ENCODE measurements at regions not wholly inside any gene's neighbourhood (a gene's known extent, or its start where the extent isn't known, plus 50 kb on each side); places are given as distances from the start of the nearest gene placed in this dataset.

DNA sequence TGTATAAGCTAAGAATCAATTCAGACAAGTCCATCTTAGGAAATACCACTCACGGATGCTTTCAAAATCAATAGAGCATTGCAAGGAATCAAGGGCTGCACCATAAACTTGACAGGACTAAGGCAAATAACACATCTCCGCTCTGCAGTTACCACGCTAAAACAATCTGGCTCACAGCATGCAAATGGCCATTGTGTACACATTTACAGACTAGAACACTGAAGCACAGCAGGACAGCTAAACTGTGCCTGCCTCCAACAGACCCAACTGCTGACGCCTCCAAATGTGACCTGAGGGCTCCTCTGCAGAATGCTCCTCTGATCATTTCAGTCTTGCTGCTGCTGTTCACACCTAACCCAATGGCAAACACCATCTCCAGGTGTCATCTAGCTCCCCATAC, 104.3 kb downstream of the MEX3B start:
- no peak for DNase-seq (ENCODE audit: insufficient read length, low spot score)
- no peak for FAIRE-seq
- TF ChIP-seq PAX5 (IDR thresholded peaks at IDR 0.05; ENCODE audit: insufficient read depth, low read length, severe bottlenecking) (no peak), POU2F2 (IDR thresholded peaks at IDR 0.05; ENCODE audit: low read depth, low read length) (no peak), SPI1 (IDR thresholded peaks at IDR 0.05; ENCODE audit: low read depth, low read length) (no peak), POLR2AphosphoS5 (IDR thresholded peaks at IDR 0.05; ENCODE audit: low read depth, low read length) (no peak), TAF1 (IDR thresholded peaks at IDR 0.05; ENCODE audit: low read depth, low read length) (no peak), POLR2A (IDR thresholded peaks at IDR 0.05; ENCODE audit: low read depth, low read length) (no peak)

DNA sequence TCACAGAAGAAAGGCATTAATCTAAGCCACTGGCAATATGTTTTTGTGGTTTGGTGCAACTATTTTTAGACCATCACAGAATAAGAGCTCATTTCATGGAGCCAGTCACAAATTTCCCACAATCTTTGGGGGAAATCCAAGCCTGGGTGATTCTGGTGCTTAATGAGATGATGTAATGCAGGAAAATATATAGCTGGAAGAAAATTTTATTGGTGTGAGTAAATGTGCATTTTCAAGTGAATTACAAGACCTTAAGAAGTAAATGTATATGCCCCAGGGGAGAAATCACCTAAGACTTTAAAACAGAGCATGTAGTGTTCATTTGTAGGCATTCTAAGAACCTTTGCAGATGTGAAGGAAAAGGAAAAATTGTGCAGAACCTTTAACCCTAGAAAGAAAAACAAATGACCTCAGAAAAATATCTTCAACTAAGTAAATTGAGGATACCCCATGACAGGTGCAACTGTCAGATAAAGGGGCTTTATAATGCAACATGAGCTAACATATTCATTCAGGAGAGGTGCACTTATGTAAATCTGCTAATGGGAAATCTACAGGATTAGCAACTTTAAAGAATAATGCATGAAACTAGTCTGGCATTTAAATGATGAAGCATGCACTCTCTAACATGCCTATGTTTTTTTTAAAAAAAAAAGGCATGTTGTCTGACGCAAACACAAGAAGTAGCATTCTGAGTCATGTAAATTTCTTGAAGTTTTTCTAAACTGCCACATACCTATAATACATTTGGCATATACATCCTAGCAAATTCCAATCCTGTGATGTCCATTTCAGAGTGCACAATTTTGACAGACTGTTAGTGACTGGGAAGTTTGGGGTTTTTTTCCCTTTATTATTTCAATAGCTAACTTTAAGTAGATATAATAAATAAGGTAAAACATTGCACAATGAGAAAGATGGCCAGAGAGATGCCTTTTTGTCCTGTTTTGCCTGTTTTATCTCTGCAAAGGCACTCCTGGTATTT, 105.1 kb downstream of the MEX3B start:
- FAIRE-seq (no peak), DNase-seq (ENCODE audit: insufficient read length, low spot score) (no peak)

DNA sequence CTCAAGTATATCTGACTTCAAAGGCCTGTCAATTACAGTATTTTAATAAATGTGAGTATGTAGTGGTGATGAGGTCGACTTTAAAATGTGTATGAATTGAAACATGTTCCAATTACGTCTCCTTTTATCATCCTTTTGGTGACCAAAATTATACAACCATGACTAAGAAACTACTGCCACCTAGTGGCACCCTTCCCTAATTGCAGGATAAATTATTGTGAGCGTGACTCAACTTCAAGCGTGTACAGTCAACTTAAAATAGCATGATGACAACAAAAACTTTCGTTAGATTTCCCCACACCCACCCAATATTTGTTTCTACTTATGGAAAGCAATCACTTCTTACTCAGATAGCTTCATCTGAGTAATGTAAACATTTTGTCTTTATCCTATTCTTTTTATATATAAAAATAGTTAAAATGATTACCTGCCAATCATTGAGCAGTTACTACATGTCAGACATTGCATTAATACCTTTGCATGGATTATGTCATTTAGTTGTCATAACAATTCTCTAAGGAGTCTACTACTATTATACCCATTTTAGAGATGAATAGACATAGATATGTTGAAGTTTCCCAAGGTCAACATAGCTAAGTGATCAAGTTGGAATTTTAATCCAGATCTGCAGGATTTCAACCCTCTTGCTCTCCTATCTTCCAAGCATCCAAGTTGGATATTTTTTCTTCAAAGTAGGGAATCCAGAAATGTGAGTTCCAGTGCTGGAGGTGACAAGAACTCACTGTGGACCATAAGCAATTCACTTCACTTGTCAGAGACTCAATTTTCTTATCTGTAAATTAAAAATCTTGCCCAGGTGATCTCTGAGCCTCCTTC, 106.0 kb downstream of the MEX3B start:
- TF ChIP-seq TAF1 (IDR thresholded peaks at IDR 0.05; ENCODE audit: low read depth, low read length): no peak
- no peak for TF ChIP-seq POLR2AphosphoS5 (IDR thresholded peaks at IDR 0.05; ENCODE audit: low read depth, low read length)
- no peak for TF ChIP-seq SPI1 (IDR thresholded peaks at IDR 0.05; ENCODE audit: low read depth, low read length)
- TF ChIP-seq PAX5 (IDR thresholded peaks at IDR 0.05; ENCODE audit: insufficient read depth, low read length, severe bottlenecking): no peak
- no peak for TF ChIP-seq POLR2A (IDR thresholded peaks at IDR 0.05; ENCODE audit: low read depth, low read length)
- peak; percentile 91 for FAIRE-seq
- DNase-seq (ENCODE audit: insufficient read length, low spot score): peak; percentile 22

More for the DNA sequence above, 105.1 kb downstream of the MEX3B start:
- TF ChIP-seq SPI1 (IDR thresholded peaks at IDR 0.05; ENCODE audit: low read depth, low read length) (no peak), POU2F2 (IDR thresholded peaks at IDR 0.05; ENCODE audit: low read depth, low read length) (no peak), POLR2A (IDR thresholded peaks at IDR 0.05; ENCODE audit: low read depth, low read length) (no peak), POLR2AphosphoS5 (IDR thresholded peaks at IDR 0.05; ENCODE audit: low read depth, low read length) (no peak), PAX5 (IDR thresholded peaks at IDR 0.05; ENCODE audit: insufficient read depth, low read length, severe bottlenecking) (no peak), TAF1 (IDR thresholded peaks at IDR 0.05; ENCODE audit: low read depth, low read length) (no peak)

DNA sequence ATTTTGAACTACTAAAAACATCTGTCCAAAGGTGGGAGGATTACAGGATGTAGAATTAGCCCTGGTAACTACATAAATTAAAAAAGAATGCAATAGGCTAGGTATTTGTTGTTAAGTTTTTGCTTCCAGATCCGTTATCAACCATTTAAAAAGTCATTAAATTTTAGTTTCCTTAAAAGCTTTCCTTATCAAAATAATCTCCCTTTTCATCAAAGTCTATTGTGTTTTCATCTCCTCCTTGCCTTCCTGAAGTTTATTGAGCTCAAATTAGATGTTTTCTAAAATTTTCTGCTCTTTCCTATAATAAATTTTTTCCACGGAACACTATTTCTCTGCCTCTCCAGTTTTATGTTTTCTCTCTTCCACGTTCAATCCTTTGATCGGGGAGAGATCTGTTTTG, 108.6 kb downstream of the MEX3B start:
- TF ChIP-seq PAX5 (IDR thresholded peaks at IDR 0.05; ENCODE audit: insufficient read depth, low read length, severe bottlenecking) (no peak), SPI1 (IDR thresholded peaks at IDR 0.05; ENCODE audit: low read depth, low read length) (no peak), POU2F2 (IDR thresholded peaks at IDR 0.05; ENCODE audit: low read depth, low read length) (no peak), TAF1 (IDR thresholded peaks at IDR 0.05; ENCODE audit: low read depth, low read length) (no peak), POLR2AphosphoS5 (IDR thresholded peaks at IDR 0.05; ENCODE audit: low read depth, low read length) (no peak), POLR2A (IDR thresholded peaks at IDR 0.05; ENCODE audit: low read depth, low read length) (no peak)
- FAIRE-seq (no peak), DNase-seq (ENCODE audit: insufficient read length, low spot score) (no peak)

DNA sequence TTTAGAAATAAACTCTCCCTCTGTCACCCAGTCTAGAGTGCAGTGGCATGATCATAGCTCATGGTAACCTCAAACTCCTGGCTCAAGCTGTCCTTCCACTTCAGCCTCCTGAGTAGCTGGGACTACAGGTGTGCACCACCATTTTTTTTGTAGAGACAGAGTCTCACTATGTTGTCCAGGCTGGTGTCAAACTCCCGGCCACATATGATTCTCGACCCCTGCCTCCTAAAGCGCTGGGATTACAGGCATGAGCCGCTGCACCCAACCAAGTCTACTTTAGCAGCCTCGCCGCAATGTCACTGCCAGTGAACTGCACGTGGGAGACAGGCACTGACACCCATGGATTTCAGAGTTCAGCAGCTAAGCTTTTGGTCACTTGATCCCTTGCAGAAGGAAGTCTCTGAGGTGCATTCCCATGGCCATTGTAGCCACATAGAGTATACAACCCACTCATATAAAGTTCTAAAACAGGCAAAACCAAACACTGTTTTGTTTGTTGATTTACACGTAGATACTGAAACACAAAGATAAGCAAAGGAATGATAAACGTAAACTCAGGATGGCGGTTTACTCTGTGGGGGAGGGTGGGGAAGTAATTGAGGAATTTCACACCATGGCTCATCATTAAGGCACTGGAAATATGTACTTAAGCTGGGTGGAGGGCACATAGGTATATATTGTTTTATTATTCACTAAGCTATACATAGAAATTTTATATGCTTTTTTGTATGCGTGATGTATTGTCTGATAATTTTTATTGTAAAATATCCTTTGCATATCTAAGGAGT, 115.0 kb downstream of the MEX3B start:
- FAIRE-seq (no peak), DNase-seq (ENCODE audit: insufficient read length, low spot score) (no peak)
- TF ChIP-seq PAX5 (IDR thresholded peaks at IDR 0.05; ENCODE audit: insufficient read depth, low read length, severe bottlenecking): no peak
- TF ChIP-seq SPI1 (IDR thresholded peaks at IDR 0.05; ENCODE audit: low read depth, low read length): no peak
- no peak for TF ChIP-seq TAF1 (IDR thresholded peaks at IDR 0.05; ENCODE audit: low read depth, low read length)
- TF ChIP-seq POLR2A (IDR thresholded peaks at IDR 0.05; ENCODE audit: low read depth, low read length): no peak
- TF ChIP-seq POU2F2 (IDR thresholded peaks at IDR 0.05; ENCODE audit: low read depth, low read length): no peak
- TF ChIP-seq POLR2AphosphoS5 (IDR thresholded peaks at IDR 0.05; ENCODE audit: low read depth, low read length): no peak

DNA sequence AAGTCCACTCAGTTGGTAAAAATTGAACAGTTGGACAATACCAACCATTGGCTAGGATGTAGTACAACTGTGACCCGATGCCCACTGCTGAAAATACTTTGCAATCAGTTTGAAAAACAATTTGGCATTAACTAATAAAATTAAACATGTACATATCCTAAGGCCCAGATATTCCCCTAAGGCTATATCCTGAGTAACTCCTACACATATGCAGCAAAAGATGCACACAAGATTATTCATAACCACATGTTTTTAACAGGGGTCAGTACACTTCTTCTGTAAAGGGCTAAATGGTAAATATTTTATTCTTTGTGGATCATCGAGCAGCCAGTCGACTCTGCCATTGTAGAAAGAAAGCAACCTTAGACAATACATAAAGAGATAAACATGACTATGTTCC, 116.3 kb downstream of the MEX3B start:
- no peak for FAIRE-seq
- no peak for DNase-seq (ENCODE audit: insufficient read length, low spot score)
- TF ChIP-seq POLR2AphosphoS5 (IDR thresholded peaks at IDR 0.05; ENCODE audit: low read depth, low read length) (no peak), POLR2A (IDR thresholded peaks at IDR 0.05; ENCODE audit: low read depth, low read length) (no peak), TAF1 (IDR thresholded peaks at IDR 0.05; ENCODE audit: low read depth, low read length) (no peak), SPI1 (IDR thresholded peaks at IDR 0.05; ENCODE audit: low read depth, low read length) (no peak), POU2F2 (IDR thresholded peaks at IDR 0.05; ENCODE audit: low read depth, low read length) (no peak), PAX5 (IDR thresholded peaks at IDR 0.05; ENCODE audit: insufficient read depth, low read length, severe bottlenecking) (no peak)

DNA sequence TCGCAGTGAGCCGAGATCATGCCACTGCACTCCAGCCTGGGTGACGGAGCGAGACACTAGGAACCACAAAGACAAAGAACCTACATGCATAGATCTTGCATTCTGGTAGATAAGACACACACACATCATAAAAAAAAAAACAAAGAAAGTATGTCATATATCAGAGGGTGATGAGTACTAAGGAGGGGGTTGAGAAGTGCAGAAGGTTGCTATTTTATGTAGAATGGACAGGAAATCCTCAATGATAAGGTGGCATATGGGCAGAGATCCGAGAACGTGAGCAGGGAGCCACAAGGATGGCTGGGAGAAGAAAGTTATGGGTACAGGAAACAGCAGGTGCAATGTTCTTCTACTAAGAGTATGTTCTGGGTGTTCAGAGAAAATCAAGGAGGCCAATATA, 118.8 kb downstream of the MEX3B start:
- no peak for TF ChIP-seq POLR2AphosphoS5 (IDR thresholded peaks at IDR 0.05; ENCODE audit: low read depth, low read length)
- TF ChIP-seq SPI1 (IDR thresholded peaks at IDR 0.05; ENCODE audit: low read depth, low read length): no peak
- no peak for TF ChIP-seq PAX5 (IDR thresholded peaks at IDR 0.05; ENCODE audit: insufficient read depth, low read length, severe bottlenecking)
- no peak for TF ChIP-seq POU2F2 (IDR thresholded peaks at IDR 0.05; ENCODE audit: low read depth, low read length)
- no peak for TF ChIP-seq POLR2A (IDR thresholded peaks at IDR 0.05; ENCODE audit: low read depth, low read length)
- no peak for TF ChIP-seq TAF1 (IDR thresholded peaks at IDR 0.05; ENCODE audit: low read depth, low read length)
- DNase-seq (ENCODE audit: insufficient read length, low spot score) (no peak), FAIRE-seq (no peak)

DNA sequence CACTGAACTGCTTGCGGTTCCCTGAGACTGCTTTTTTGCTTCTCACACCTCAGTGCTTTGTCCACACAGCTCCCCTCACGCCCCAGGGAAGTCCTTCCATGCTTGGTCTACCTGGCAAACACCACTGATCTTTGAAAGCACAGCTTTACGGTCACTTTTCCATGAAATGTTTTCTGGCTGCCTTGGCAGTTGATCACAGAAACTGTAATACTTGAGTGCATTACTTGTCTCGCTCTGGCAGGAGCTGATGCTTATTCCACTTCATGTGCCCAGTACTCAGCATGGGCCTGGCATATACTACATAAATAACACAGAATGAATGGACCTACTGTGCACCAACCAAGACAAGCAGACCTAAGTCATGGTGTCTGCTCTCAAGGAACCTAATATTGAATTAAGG, 121.1 kb downstream of the MEX3B start:
- no peak for FAIRE-seq

More for the DNA sequence above, 121.1 kb downstream of the MEX3B start:
- no peak for TF ChIP-seq TAF1 (IDR thresholded peaks at IDR 0.05; ENCODE audit: low read depth, low read length)
- no peak for DNase-seq (ENCODE audit: insufficient read length, low spot score)

All from GM12891 (cell line).